Immature natural killer cell (primary cell): ENCODE measurements at regions not wholly inside any gene's neighbourhood (a gene's known extent, or its start where the extent isn't known, plus 50 kb on each side); places are given as distances from the start of the nearest gene placed in this dataset.

Source experiments
- DNase-seq, 3 donors: peaks; one replicate each; pipeline ENCODE4 v3.0.0; 2022; ENCODE audit warnings: mixed read lengths in 1 of 3
- H3K27ac Mint-ChIP-seq, 6 donors: one replicate each; pipeline ENCODE4 v1.8.0; 2020; ENCODE audit warnings: mixed read lengths in 6 of 6, mild to moderate bottlenecking in 5 of 6, inconsistent platforms in 4 of 6, moderate library complexity in 3 of 6
- H3K27me3 Mint-ChIP-seq, 3 donors: one replicate each; pipeline ENCODE4 v1.8.0; 2020 to 2021; ENCODE audit warnings: low read depth in 3 of 3, mild to moderate bottlenecking in 3 of 3, mixed read lengths in 3 of 3, moderate library complexity in 3 of 3, inconsistent platforms in 1 of 3
- H3K36me3 Mint-ChIP-seq, 3 donors: one replicate each; pipeline ENCODE4 v1.8.0; 2020; ENCODE audit warnings: mixed read lengths in 3 of 3, inconsistent platforms in 2 of 3, mild to moderate bottlenecking in 2 of 3
- H3K4me1 Mint-ChIP-seq, 2 donors: one replicate each; pipeline ENCODE4 v1.8.0; 2020; ENCODE audit warnings: inconsistent platforms in 2 of 2, mild to moderate bottlenecking in 2 of 2, mixed read lengths in 2 of 2, moderate library complexity in 1 of 2
- H3K4me3 Mint-ChIP-seq, 5 donors: one replicate each; pipeline ENCODE4 v1.8.0; 2020; ENCODE audit warnings: mild to moderate bottlenecking in 5 of 5, mixed read lengths in 5 of 5, inconsistent platforms in 3 of 5, moderate library complexity in 3 of 5
- H3K9me3 Mint-ChIP-seq, 6 donors: one replicate each; pipeline ENCODE4 v1.8.0; 2020; ENCODE audit warnings: mild to moderate bottlenecking in 6 of 6, mixed read lengths in 6 of 6, inconsistent platforms in 4 of 6, moderate library complexity in 3 of 6

- H3K4me1 Mint-ChIP-seq = peaks cover 0 to 3% of the 10 kb centered on the region in 2 donors
- DNase-seq = no peak
- H3K9me3 Mint-ChIP-seq = peaks cover 3 to 7% (median 5%) of the 10 kb centered on the region in 6 donors
- peaks cover 0 to 2% (median 0%) of the 10 kb centered on the region in 3 donors for H3K36me3 Mint-ChIP-seq
- H3K4me3 Mint-ChIP-seq = no peak overlapping the region
- peaks cover 3 to 5% (median 4%) of the 10 kb centered on the region in 3 donors for H3K27me3 Mint-ChIP-seq
- no peak overlapping the region for H3K27ac Mint-ChIP-seq
These were observed 248.8 kb upstream of the AFDN start for GRCh38 chr6:167577891-167578361.

GRCh38 chr6:167578371-167578901 lies 248.3 kb upstream of the AFDN start:
- H3K4me1 Mint-ChIP-seq = peaks cover 0 to 3% of the 10 kb centered on the region in 2 donors
- H3K27me3 Mint-ChIP-seq = peaks cover 3 to 8% (median 6%) of the 10 kb centered on the region in 3 donors
- DNase-seq = no peak
- H3K36me3 Mint-ChIP-seq = peaks cover 0 to 5% (median 0%) of the 10 kb centered on the region in 3 donors
- no peak overlapping the region for H3K4me3 Mint-ChIP-seq
- H3K27ac Mint-ChIP-seq = peak overlapping the region in 2 of 6 donors; percentile 9 to 18
- H3K9me3 Mint-ChIP-seq = peaks cover 5 to 12% (median 9%) of the 10 kb centered on the region in 6 donors

- H3K4me3 Mint-ChIP-seq = no peak overlapping the region
- peaks cover 0 to 3% of the 10 kb centered on the region in 2 donors for H3K4me1 Mint-ChIP-seq
- no peak overlapping the region for H3K27ac Mint-ChIP-seq
- H3K9me3 Mint-ChIP-seq = peaks cover 5 to 16% (median 10%) of the 10 kb centered on the region in 6 donors
- peaks cover 0 to 5% (median 0%) of the 10 kb centered on the region in 3 donors for H3K36me3 Mint-ChIP-seq
- no peak for DNase-seq
- peaks cover 3 to 10% (median 6%) of the 10 kb centered on the region in 3 donors for H3K27me3 Mint-ChIP-seq
These were observed 246.7 kb upstream of the AFDN start for GRCh38 chr6:167579806-167580618.

GRCh38 chr6:167580619-167580911 lies 246.1 kb upstream of the AFDN start:
- DNase-seq = no peak
- peaks cover 0 to 3% of the 10 kb centered on the region in 2 donors for H3K4me1 Mint-ChIP-seq
- peaks cover 0 to 5% (median 0%) of the 10 kb centered on the region in 3 donors for H3K36me3 Mint-ChIP-seq
- no peak overlapping the region for H3K27ac Mint-ChIP-seq
- H3K27me3 Mint-ChIP-seq = peaks cover 3 to 12% (median 6%) of the 10 kb centered on the region in 3 donors
- H3K4me3 Mint-ChIP-seq = no peak overlapping the region
- H3K9me3 Mint-ChIP-seq = peaks cover 5 to 16% (median 10%) of the 10 kb centered on the region in 6 donors

- DNase-seq = no peak
- no peak overlapping the region for H3K4me3 Mint-ChIP-seq
- H3K27ac Mint-ChIP-seq = no peak overlapping the region
- H3K9me3 Mint-ChIP-seq = peaks cover 5 to 16% (median 10%) of the 10 kb centered on the region in 6 donors
- H3K4me1 Mint-ChIP-seq = peaks cover 0 to 3% of the 10 kb centered on the region in 2 donors
- peaks cover 0 to 5% (median 0%) of the 10 kb centered on the region in 3 donors for H3K36me3 Mint-ChIP-seq
- H3K27me3 Mint-ChIP-seq = peaks cover 3 to 13% (median 6%) of the 10 kb centered on the region in 3 donors
These were observed 245.1 kb upstream of the AFDN start for GRCh38 chr6:167581637-167582036.

DNA sequence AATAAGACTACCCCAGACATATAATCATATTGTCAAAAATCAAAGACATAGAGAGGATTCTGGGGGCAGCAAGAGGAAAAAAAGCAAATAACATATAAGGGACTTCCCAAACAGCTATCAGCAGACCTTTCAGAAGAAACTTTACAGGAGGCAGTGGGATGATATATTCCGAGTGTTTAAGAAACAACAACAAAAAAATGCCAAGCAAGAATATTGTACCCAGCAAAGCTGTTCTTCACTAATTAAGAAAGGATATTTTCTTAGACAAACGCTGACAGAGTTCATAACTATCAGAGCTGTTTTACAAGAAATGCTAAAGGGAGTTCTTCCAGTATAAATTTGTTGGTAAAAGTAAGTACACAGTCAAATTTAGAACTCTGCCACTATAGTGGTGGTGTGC lies 243.3 kb upstream of the AFDN start:
- Mint-ChIP-seq H3K4me1 (peaks cover 0 to 3% of the 10 kb centered on the region in 2 donors), H3K4me3 (no peak overlapping the region), H3K9me3 (peaks cover 5 to 16% (median 12%) of the 10 kb centered on the region in 6 donors), H3K27ac (no peak overlapping the region), H3K27me3 (peaks cover 1 to 13% (median 5%) of the 10 kb centered on the region in 3 donors), H3K36me3 (peaks cover 0 to 5% (median 0%) of the 10 kb centered on the region in 3 donors)
- DNase-seq = no peak

- H3K4me1 Mint-ChIP-seq = no peaks in the 10 kb centered on the region
- H3K27me3 Mint-ChIP-seq = peaks cover 0 to 7% (median 0%) of the 10 kb centered on the region in 3 donors
- H3K27ac Mint-ChIP-seq = no peak overlapping the region
- H3K4me3 Mint-ChIP-seq = no peak overlapping the region
- peaks cover 0 to 6% (median 2%) of the 10 kb centered on the region in 6 donors for H3K9me3 Mint-ChIP-seq
- H3K36me3 Mint-ChIP-seq = no peaks in the 10 kb centered on the region
- DNase-seq = no peak
These were observed 238.4 kb upstream of the AFDN start for GRCh38 chr6:167588181-167588919.

DNA sequence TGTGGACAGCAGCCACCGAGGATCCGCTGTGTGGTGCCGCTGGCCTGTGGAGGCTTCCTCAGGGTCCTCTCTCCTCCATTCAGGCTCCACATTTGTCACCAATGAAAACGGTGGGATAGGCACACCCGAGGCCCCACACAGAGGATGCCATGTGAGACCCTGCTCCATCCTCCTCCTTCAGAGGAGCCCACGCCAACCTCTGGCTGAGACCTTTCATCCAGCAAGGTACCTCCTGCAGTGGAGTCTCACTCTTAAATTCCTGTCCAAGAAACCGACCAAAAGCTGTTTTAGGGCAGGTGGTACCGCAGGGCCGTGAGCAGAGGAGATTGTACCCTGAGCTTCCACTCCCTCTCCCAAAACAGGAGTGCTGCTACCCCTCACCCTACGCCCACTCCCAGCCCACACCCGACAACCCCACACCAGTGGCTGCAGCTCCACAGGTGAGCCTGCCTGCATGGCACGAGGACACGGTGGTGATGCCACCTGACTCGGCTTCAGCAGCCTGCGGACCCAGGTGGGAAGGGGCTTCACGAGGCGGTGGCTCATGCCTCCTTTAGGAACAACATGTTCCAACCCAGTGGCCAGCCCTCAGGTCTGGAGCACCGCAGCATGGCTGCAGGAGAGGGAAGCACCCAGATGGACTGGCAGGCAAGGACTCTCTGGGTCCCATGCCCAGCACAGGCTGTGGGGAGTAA lies 237.6 kb upstream of the AFDN start:
- no peak for DNase-seq
- Mint-ChIP-seq H3K27me3 (peaks cover 0 to 7% (median 0%) of the 10 kb centered on the region in 3 donors), H3K4me1 (no peaks in the 10 kb centered on the region), H3K27ac (no peak overlapping the region), H3K9me3 (peaks cover 0 to 3% (median 0%) of the 10 kb centered on the region in 6 donors), H3K36me3 (no peaks in the 10 kb centered on the region), H3K4me3 (no peak overlapping the region)

- H3K4me1 Mint-ChIP-seq = no peaks in the 10 kb centered on the region
- H3K27me3 Mint-ChIP-seq = peaks cover 0 to 7% (median 0%) of the 10 kb centered on the region in 3 donors
- no peak overlapping the region for H3K4me3 Mint-ChIP-seq
- peaks cover 0 to 3% (median 0%) of the 10 kb centered on the region in 6 donors for H3K9me3 Mint-ChIP-seq
- H3K27ac Mint-ChIP-seq = no peak overlapping the region
- H3K36me3 Mint-ChIP-seq = no peaks in the 10 kb centered on the region
- DNase-seq = no peak
These were observed 237.1 kb upstream of the AFDN start for GRCh38 chr6:167589615-167589940.

- Mint-ChIP-seq H3K4me1 (no peaks in the 10 kb centered on the region), H3K36me3 (no peaks in the 10 kb centered on the region), H3K27me3 (peaks cover 0 to 4% (median 0%) of the 10 kb centered on the region in 3 donors), H3K27ac (no peak overlapping the region), H3K4me3 (no peak overlapping the region), H3K9me3 (peaks cover 0 to 3% (median 0%) of the 10 kb centered on the region in 6 donors)
- no peak for DNase-seq
These were observed 236.5 kb upstream of the AFDN start for GRCh38 chr6:167590193-167590592.
